Panc1 (cell line): ENCODE measurements at regions not wholly inside any gene's neighbourhood (a gene's known extent, or its start where the extent isn't known, plus 50 kb on each side); places are given as distances from the start of the nearest gene placed in this dataset.

ENCODE experiments used
- ATAC-seq: fragments of 200-7000 bp; cut with Tn5 transposase; 2 replicates; pipeline ENCODE4 v1.9.1; 2020; ENCODE audit warnings: mild to moderate bottlenecking, moderate library complexity
- BruUV-seq: library from RNA; stranded (reverse); fragments of 400-500 nt; replicated peaks from 2 replicates; lab custom pipeline; 2021; lab: Mats Ljungman, UMichigan
- CTCF ChIA-PET: fragments of 300-600 bp; sonication (Branson Sonifier 250); formaldehyde crosslinking; loops from one replicate; lab custom pipeline; 2022; ENCODE audit warnings: antibody characterized with exemption; lab: Charles Lee
- POLR2A ChIA-PET: fragments of 300-600 bp; sonication (Branson Sonifier 250); formaldehyde crosslinking; loops from one replicate; lab custom pipeline; 2022; ENCODE audit warnings: antibody characterized with exemption; lab: Charles Lee
- DNase-seq: peaks from one replicate; pipeline ENCODE4 v3.0.0-alpha.2; 2010; ENCODE audit warnings: low read depth, low spot score
- H3K27ac ChIP-seq: 2 replicates; pipeline ENCODE4 v1.5.1; 2011; ENCODE audit warnings: mild to moderate bottlenecking, low read length, inconsistent platforms
- H3K27me3 ChIP-seq: fragments of 200-500 bp; sonication (Bioruptor generic); 2 replicates; pipeline ENCODE4 v1.6.0; 2014; ENCODE audit warnings: low read length, inconsistent platforms; ENCODE audit not compliant: control insufficient read depth, insufficient read depth
- H3K36me3 ChIP-seq: fragments of 200-500 bp; sonication (Bioruptor generic); 2 replicates; pipeline ENCODE4 v1.5.1; 2014; ENCODE audit warnings: inconsistent platforms, mild to moderate bottlenecking, low read length, moderate library complexity; ENCODE audit not compliant: control insufficient read depth, insufficient read depth
- H3K4me1 ChIP-seq: 2 replicates; pipeline ENCODE4 v1.5.1; 2011; ENCODE audit warnings: inconsistent platforms, mild to moderate bottlenecking, low read length, moderate library complexity; ENCODE audit not compliant: control insufficient read depth, insufficient read depth
- H3K4me3 ChIP-seq, 2 experiments: 2 replicates each; pipeline ENCODE4 v1.5.1; 2011 to 2012; ENCODE audit warnings: low read depth in 2 of 2, low read length in 2 of 2, mild to moderate bottlenecking in 2 of 2, inconsistent platforms in 1 of 2, moderate library complexity in 1 of 2
- H3K9me3 ChIP-seq: fragments of 200-500 bp; sonication (Bioruptor generic); 2 replicates; pipeline ENCODE4 v1.5.1; 2014; ENCODE audit warnings: low read depth, mild to moderate bottlenecking, inconsistent platforms, low read length, moderate library complexity; ENCODE audit not compliant: control insufficient read depth, insufficient read depth
- CTCF ChIP-seq: fragments of 450-650 bp; IDR thresholded peaks from 2 replicates; pipeline ENCODE4 v1.5.1; 2017; ENCODE audit warnings: mild to moderate bottlenecking
- POLR2AphosphoS5 ChIP-seq: IDR thresholded peaks from 2 replicates; pipeline ENCODE4 v1.6.1; 2012; ENCODE audit warnings: mild to moderate bottlenecking, low read depth, low read length, moderate library complexity
- SIN3A ChIP-seq: IDR thresholded peaks from 2 replicates; pipeline ENCODE4 v1.6.1; 2012; ENCODE audit warnings: low read depth, mild to moderate bottlenecking, low read length, moderate library complexity, borderline replicate concordance; ENCODE audit not compliant: insufficient read depth
- TCF7L2 ChIP-seq: IDR thresholded peaks from 2 replicates; pipeline ENCODE4 v1.6.1; 2011; ENCODE audit warnings: mild to moderate bottlenecking, low read depth, low read length, inconsistent platforms
- in situ Hi-C: cut with HindIII; loops from 2 replicates; pipeline ENCODE4 v1.10.0; 2016; ENCODE audit warnings: low sequenced_read_pairs, low pct_unique_long_range_greater_than_20kb
- intact Hi-C: fragments of 100-400 bp; cut with micrococcal nuclease; formaldehyde crosslinking; loops from one replicate; pipeline ENCODE4 v1.10.0; 2022; ENCODE audit not compliant: unreplicated experiment
- TF ChIP-seq, protein P1 (sequence below), 2 experiments: IDR thresholded peaks; 2 replicates each; pipeline ENCODE4 v1.6.1; 2011 to 2012; ENCODE audit warnings: low read depth in 2 of 2, control low read depth in 1 of 2, low read length in 1 of 2, mild to moderate bottlenecking in 1 of 2, moderate library complexity in 1 of 2; ENCODE audit not compliant: insufficient read depth in 1 of 2

- no peak for TF ChIP-seq SIN3A
- TF ChIP-seq TCF7L2: no peak
- TF ChIP-seq POLR2AphosphoS5: no peak
- TF ChIP-seq CTCF: no peak
- TF ChIP-seq, protein P1, sequence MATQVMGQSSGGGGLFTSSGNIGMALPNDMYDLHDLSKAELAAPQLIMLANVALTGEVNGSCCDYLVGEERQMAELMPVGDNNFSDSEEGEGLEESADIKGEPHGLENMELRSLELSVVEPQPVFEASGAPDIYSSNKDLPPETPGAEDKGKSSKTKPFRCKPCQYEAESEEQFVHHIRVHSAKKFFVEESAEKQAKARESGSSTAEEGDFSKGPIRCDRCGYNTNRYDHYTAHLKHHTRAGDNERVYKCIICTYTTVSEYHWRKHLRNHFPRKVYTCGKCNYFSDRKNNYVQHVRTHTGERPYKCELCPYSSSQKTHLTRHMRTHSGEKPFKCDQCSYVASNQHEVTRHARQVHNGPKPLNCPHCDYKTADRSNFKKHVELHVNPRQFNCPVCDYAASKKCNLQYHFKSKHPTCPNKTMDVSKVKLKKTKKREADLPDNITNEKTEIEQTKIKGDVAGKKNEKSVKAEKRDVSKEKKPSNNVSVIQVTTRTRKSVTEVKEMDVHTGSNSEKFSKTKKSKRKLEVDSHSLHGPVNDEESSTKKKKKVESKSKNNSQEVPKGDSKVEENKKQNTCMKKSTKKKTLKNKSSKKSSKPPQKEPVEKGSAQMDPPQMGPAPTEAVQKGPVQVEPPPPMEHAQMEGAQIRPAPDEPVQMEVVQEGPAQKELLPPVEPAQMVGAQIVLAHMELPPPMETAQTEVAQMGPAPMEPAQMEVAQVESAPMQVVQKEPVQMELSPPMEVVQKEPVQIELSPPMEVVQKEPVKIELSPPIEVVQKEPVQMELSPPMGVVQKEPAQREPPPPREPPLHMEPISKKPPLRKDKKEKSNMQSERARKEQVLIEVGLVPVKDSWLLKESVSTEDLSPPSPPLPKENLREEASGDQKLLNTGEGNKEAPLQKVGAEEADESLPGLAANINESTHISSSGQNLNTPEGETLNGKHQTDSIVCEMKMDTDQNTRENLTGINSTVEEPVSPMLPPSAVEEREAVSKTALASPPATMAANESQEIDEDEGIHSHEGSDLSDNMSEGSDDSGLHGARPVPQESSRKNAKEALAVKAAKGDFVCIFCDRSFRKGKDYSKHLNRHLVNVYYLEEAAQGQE (IDR thresholded peaks at IDR 0.05; ENCODE audit: insufficient read depth in 1 of 2, low read depth in 2 of 2, low read length in 1 of 2): no peak
- no peaks in the 10 kb centered on the region for H3K9me3 ChIP-seq
- CTCF ChIA-PET: no interaction called here
- H3K27me3 ChIP-seq: no peaks in the 10 kb centered on the region
- intact Hi-C loops: no loop called here
- DNase-seq (no peak), ATAC-seq (no peak)
- H3K27ac ChIP-seq: no peak overlapping the region
- POLR2A ChIA-PET: no interaction called here
- no peaks in the 10 kb centered on the region for H3K4me1 ChIP-seq
- BruUV-seq: no TSS peak
- in situ Hi-C loops: no loop called here
- no peak overlapping the region for H3K4me3 ChIP-seq
- no peaks in the 10 kb centered on the region for H3K36me3 ChIP-seq
These were observed 807.3 kb downstream of the TSN start for GRCh38 chr2:122562775-122563174.

DNA sequence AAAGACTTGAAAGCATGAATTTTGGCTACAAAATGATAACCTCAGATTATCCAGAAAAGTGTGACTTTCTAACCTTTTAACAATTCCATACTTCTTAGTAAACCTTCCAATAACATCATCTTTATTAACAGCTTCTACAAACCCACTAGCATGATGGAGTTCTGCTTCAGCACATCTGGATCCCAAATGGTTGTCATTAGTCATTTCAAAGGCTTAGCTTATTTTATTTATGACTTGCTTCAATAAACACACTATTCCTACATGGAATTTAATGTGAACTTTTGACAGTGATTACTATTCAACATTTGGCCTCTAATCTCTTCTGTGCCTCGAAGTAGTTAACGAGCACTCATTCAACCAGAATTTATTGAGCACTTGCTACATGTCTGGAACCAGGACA is 808.3 kb downstream of the TSN start:
- H3K4me3 ChIP-seq: no peak overlapping the region
- no TSS peak for BruUV-seq
- DNase-seq: no peak
- ChIA-PET CTCF (no interaction called here), POLR2A (no interaction called here)
- TF ChIP-seq POLR2AphosphoS5 (no peak), SIN3A (no peak), CTCF (no peak), TCF7L2 (no peak)
- TF ChIP-seq, protein P1 (IDR thresholded peaks at IDR 0.05; ENCODE audit: insufficient read depth in 1 of 2, low read depth in 2 of 2, low read length in 1 of 2): no peak
- intact Hi-C loops (no loop called here), in situ Hi-C loops (no loop called here)
- H3K27ac ChIP-seq: no peak overlapping the region
- no peaks in the 10 kb centered on the region for H3K27me3 ChIP-seq
- H3K4me1 ChIP-seq: no peaks in the 10 kb centered on the region
- no peaks in the 10 kb centered on the region for H3K9me3 ChIP-seq
- no peaks in the 10 kb centered on the region for H3K36me3 ChIP-seq
- no peak for ATAC-seq
